Fibroblast of skin of right quadriceps (primary cell): ENCODE measurements at regions not wholly inside any gene's neighbourhood (a gene's known extent, or its start where the extent isn't known, plus 50 kb on each side); places are given as distances from the start of the nearest gene placed in this dataset.

ENCODE experiments used
- DNase-seq: peaks from one replicate; pipeline ENCODE4 v3.0.0-alpha.2; 2013

DNA sequence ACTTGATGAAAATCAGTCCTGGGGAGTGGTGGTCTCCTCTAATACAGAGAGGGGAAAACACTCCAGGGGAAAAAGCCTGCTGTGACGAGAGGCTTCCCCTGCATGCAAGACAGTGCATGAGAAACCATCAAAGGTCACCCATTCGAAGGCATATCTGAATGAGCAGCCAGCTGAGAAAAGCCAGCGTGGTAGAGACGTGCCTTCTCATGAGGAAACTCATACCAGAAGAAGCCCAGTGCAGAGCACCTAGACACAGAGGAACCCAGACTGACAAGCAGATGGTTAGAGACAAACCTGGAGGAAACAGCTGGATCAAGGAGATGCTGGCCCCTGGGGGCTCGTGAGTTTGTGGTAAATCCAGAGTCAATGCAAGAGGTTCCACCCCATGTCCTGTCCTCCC is 534.8 kb downstream of the BRD1 start:
- DNase-seq = no peak

DNA sequence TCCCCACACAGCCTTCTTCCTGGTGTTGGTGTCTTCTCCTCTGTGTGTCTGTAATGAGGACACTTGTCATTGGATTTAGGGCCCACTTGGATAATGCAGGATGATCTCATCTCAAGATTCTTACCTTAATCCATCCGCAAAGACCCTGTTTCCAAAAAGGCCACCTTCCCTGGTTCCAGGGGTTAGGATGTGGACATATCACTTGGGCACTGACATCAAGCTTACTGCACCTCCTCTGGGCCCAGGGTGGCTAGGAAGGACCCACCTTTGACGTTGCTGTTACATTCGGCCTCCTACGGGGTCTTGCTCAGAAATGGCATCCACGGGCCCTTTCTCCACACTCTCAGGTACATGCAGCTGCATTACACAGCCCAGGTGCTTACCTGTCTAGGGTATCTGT is 535.9 kb downstream of the BRD1 start:
- no peak for DNase-seq

DNA sequence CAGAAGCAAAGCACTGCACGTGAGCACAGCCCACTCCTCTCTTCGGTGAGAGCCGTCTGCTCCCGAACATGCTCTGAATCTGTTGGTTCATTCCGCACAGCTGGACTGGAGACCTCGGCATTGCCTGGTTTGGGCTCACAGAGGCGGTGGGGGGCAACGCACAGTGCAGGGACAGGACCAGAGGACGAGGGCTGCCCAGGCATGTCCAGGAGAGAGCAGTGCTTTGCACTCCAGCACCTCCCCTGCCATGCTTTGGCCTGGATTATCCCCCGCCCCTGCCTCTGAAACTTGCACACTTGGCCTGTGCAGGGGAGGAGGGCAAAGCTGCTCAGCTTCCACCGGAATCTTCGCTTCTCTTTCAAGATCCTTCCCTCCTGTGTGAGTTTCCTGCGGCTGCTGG is 536.5 kb downstream of the BRD1 start:
- DNase-seq = no peak

DNA sequence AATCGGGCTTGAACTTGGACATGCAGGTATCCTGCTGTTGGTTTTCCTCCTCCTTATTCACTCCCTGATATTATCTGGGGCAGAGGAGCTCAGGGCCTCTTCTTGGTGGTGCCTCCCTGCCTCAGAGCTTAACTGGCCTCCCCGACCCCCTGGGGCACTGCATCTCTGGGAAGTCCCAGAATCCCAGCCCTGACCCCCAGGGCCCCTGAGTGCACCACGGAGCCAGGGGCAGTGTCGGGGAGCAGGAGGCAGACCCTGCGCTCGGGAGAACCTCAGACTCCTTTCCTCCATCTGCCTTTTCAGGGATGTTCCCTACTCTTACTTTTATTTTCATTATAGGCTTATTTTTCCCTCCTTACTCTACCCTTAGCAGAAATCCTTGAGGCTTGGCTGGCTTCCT is 537.0 kb downstream of the BRD1 start:
- DNase-seq = no peak

DNA sequence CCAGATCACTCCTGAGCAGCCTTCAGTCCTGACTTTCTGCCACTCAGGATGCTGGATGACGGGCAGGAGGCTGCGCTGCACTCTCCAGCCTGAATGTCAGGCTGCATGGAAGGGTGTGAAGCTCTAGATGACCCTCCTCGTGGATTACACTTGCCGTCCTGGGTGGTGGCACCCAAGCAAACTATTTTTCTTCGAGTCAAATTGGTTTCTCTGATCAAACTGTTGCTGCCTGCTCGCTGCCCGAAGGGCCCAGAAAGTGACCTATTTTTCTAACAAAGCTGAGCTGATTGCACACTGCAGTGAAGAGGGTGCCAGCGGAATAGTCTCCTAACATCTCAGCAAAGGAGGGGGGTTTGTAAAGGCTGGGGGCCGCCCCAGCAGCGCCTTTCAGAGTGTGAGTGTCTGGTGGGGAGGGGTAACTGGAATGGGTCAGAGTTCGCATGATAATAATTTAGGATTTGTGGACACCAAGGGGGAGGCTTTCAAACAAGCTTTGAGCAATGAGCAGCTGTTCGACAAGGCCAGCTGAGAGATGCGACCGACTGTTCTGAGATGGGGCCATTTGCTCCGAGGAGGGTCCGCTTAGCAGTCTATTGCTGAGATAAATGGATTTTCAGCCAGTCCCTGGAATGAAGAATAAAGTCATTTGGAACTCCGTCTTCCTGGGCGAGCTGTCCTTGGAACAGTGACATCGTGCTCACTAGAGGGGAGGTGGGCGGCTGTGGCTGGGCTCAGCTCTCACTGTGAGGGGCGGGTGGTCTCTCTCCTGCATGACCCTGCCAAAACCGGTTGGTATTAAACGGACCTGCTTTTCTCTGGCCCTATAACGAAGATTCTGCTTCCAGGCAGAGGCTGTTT is 537.6 kb downstream of the BRD1 start:
- no peak for DNase-seq

DNA sequence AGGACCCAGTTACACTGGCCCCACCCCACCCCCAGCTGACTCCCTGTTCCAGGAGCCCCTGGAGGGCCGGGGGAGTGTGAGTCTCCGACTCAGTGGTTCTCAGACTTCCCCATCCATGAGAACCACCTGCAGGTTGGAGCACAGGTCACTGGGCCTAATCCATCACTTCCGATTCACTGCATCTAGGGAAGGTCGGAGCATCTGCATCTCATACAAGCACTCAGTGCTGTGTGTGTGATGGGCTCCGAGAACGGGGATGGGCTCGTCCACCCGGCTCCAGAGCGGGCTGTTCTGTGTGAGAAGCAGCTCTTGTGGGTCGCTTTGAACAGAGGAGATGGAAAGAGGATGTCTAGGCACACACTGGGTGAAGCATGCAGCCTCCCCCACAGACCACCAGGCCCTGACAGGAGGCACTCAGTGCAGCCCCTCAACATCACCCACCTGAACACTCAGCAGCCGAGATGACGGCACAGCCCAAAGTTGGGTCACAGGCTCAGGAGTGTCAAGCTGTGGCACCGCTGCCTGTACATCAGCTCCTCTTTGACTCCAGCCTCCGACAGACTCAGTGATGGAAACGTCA is 541.4 kb downstream of the BRD1 start:
- DNase-seq = no peak

DNA sequence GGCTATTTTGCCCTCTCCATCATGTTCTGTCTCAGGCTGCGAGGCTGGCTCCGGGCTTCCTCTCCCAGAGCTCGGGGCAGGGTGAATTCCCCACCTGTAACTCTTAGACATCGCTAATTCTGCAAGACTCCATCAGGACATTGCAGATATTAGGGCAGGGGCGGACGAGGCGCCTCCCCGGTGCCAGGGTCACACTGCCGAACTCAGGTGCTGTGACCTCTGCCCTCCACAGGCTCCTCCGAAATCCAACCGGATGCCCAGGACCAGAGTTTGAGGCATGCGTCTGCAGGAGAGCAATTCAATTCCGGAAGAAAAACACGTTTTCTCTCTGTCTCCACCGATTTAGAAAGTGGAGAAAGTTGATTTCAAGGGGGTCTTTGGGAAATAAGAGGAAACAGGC is 542.7 kb downstream of the BRD1 start:
- DNase-seq = no peak

DNA sequence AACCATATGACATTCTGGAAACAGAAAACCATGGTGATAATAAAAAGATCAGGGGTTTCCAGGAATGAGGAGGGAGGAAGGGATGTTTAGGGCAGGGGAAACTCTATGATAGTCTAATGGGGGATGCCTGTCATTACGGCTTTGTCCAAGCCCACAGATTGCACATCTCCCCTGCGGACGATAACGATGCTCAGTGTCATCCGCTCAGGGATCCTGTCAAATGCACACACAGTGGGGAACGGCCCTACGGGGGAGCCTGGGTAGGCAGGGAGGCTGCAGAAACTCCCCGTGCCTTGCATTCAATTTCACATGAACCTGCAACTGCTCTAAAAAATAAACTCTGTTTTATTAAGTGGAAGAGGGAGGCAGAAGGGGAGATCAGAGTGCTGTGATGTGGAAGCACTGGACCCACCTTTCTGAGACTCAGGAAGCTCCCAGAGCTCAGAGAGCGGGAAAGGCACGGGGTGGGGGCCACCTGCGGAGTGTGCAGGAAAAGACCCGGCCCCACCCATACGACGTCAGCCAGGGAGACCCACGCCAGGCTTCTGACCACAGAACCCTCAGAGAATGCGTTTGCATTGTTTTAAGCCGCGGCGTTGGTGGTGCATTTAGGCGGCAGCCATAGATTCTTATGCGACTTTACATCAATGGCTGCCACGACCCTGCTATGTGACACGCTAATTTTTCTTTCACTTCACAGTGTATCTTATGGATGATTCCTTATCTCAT is 543.5 kb downstream of the BRD1 start:
- no peak for DNase-seq

DNA sequence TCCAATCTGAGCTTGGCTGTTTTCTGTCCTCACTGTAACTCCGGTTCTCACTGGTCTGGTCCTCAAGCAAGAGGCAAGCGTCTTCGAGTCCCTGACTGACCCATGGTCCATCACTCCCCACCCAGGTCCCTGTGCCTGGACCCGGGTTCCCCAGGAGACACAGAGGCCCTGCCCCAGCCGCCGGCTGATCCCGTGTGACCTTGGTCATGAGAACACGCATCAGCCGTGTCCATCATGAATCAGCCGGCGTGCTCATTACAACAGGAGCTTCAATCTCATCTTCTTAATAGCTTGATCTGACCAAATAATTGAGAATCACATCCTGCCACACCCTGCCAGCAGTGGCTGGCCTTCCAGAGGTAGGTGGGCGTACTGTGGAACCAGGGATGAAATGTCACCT is 545.1 kb downstream of the BRD1 start:
- DNase-seq = no peak

DNA sequence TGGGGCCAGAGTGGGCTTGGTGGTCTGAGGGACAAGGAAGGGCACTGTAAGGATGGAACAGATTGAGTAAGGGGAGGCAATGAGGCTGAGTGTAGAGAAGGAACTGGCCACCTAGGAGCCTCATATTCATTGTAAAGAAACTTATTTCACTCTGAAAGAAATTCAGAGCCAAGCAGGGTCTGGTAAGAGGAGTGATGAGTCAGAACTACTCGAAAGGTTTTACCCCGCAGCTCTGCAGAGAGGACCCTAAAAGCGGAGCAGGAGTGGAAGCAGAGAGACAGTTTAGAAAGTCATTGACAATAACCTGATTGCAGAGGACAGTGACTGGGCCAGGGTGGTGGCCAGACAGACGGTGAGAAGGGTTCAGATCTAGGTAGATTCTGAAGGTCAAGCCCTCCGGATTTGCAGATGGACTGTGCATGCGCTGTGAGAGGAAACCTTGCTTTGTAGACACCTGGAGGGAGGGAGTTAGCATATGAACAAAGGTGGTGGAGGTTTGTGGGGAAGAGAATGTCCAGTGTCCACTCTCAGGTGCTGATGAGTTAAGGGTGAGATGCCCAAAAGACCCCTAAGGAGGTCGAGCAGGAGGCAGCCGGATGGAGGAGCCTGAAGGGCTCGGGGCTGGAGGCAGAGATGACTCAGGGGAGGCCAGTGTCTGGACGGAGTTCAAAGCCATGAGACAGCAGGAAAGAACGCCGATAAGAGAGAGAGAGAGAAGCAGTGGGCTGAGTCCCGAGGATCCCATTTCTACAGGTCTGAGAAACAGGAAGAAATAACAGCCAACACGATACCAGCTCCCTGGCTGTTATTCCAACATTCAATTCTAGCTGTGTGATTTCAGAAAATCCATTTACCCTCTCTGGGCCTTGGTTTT is 546.0 kb downstream of the BRD1 start:
- DNase-seq = no peak

DNA sequence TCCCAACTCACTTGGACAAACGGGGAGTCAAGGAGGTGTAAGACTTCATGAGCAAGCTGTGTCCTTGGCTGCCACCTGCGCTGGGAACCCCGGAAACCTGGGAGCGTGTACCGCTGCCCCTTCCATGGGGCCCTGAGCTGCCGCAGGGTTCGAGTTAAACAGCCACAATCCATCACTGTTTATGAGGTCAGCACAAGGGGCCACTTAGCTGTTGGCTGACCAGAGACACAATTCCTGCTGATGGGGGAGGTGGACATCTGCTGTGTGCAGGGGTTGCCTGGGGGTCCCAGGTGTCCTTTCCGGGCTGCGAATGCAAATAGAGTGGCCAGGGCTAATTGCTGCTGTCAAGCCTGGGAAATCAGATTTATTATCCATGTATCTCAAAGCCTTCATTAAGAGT is 549.3 kb downstream of the BRD1 start:
- no peak for DNase-seq

DNA sequence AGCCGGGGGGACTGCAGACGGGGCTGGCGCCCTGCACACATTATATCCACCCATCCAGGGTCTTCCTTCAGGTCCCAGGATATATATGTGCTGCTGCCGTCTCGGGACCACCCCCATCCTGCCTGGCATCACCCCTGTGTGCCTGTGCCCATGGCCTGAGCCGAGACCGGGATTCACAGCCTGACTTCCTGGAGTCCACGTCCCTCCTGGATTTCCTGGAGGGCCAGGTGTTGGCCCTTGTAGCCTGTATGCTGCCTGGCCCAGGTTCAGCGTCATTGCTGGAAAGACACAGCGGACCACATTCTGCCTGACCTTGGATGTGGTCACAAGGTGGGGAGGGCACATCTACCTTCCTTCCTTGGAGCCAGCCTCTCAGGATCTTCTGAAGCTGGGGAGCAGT is 551.1 kb downstream of the BRD1 start:
- no peak for DNase-seq

DNA sequence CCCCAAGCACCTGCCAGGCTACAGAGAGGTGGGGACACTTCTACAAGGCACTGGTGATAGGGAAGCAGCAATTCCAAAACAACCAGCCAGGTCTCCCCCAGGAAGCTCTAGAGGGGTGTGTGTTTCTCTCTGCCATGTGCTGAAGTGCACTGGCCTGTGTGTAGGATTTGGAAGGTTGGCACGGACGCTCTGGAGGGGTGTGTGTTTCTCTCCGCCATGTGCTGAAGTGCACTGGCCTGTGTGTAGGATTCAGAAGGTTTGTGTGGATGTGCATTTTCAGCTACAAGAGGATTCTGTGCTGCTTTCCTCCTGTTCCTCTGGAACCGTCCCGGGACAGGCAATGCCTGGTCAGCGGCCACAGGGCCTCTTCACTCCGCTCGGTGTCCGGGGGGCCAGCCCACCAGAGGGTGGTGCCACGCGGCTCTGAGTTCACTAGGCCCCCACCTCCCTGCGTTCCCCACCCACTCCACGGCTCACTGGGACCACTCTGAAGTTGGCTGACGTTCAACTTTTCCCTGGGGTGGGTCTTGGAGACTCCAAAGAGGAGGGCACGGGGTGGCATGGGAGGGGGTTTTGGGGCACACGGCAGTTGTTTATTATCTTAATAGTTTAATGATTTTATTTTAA is 552.8 kb downstream of the BRD1 start:
- DNase-seq = no peak

DNA sequence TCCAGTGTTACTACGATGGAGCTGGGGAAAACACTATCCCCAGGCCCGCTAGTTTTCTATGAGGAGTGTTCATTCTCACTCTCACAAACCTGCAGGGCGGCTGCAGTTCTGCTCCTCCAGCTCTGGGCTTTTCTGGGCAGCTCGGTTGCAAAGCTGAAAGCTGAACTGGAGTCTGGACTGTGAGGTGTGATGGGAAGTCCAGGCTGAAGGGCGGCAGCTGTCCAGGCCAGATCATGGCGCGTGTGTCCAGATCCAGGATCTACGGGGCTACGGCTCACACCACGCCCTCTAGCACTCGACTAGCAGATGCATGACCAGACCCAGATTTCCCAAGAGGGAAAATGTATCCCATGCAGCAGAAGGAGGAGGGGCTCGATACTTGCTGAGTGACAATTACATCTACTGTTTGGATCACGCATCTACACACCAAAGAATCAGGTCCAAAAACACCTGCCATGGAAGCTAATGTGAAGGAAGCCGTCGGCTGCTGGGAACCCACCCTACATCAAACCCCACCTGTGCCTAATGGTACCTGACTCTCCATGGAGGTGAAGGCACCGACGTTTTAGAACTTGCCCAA is 555.0 kb downstream of the BRD1 start:
- no peak for DNase-seq

DNA sequence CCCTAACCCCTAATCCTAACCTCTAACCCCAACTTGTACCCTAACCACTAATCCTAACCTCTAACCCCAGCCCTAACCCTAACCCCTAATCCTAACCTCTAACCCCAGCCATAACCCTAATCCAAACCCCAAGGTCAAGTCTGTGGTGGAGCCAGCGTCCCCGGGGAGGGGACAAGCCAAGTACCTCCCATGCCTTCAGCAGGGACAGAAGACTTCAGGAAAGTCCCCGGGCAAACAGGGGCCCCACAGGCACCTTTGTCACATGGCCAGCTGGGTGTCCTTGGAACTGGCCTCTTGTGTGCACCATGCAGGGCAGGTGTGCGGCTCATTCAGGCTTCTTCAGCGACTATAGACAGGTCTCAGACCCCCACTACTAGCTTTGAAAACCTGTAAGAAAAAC is 555.8 kb downstream of the BRD1 start:
- no peak for DNase-seq

DNA sequence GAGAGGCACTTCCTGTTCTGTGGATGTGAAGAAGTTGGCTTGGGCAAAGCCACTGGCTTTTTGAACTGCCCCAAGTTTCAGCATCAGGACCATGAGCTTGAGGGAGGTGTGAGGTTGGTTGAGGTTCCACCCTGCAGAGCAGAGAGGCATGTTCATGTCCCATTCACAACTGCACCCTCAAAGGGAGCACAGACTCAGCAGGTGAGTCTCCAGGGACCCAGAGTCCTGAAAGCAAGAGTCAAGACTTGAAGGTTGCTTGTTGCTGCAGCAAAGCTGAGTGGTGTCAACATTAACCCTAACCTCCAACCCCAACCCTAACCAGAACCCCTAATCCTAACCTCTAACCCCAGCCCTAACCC is 556.3 kb downstream of the BRD1 start:
- DNase-seq = no peak

DNA sequence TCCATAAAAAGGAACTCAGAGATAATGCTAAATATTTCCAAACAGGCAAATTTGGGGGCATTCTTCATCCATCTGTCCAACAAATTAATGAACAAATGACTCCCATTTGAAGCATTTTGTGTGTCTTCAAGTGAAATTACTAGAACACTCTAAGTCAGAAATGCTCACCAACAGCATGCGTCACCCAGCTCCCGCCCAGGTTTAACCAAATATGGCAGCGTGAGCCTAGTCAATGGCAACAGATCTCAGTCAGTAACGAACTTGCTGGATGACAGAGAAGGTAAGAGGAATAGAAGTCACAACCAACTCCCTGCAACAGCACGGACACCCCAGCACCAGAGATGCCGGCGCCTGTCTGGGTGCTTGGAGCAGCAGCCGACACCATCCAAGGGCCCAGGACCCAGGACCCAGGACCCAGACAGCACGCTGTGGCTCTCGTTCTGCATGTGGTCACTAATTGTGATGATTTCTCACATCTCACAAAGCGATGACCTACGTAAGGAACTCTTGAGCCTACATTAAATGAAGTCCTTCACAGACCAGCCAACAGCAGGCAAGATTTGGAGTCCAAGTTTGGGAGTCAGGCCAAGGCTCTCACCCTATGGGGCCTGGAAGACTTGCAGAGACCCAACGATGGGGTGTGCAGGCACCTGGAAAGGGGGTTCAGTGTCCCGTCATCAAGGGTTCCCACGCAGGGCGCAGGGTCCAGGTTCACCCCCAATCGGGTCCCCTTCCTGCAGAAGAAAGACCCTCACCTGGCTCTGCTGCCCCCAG is 556.9 kb downstream of the BRD1 start:
- DNase-seq = no peak

DNA sequence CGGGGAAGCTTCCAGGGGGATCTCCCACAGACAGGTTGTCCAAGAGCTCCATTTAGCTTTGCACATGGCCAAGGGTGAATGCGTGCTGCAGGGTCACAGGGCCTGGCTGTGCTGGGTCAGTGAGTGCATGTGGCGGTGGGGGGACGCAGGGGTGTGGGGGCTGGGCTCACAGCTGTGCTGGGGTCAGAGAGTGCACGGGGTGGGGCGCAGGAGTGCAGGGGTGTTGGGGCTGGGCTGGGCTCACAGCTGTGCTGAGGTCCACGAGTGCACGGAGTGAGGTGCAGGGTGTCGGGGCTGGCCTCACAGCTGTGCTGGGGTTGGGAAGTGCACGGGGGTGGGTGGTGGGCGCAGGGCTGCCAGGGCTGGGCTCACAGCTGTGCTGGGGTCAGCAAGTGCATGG is 557.7 kb downstream of the BRD1 start:
- no peak for DNase-seq

DNA sequence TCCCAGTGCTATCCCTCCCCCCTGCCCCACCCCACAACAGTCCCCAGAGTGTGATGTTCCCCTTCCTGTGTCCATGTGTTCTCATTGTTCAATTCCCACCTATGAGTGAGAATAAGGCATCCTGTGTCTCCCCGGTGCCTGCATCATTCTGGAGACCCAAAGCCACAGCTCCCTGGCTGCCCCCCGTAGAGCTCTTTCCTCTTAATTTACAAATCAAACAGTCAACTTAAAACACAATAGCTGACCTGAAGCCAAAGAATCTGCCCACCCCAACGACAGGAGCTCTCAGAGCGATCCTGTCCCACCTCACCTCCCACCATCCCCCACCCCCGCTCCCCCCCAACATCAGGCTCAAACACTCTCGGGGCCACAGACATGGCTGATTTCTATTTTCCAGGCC is 558.3 kb downstream of the BRD1 start:
- DNase-seq = no peak

DNA sequence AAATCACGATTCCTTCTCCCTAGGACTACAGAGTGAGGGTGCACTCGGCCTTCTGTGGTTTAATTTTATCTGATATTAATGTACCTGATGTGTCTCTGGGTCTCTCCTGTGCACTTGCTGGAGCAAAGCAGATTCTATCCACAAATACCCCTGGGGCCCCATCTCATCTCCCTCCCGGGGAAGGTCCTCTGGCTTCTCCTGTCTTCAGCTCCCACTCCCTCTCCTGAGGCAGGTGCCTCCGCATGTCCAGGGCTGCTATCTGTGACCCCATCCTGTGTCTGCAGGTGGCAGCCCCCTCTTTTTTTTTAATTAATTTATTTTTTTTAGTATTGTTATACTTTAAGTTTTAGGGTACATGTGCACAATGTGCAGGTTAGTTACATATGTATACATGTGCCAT is 558.7 kb downstream of the BRD1 start:
- DNase-seq = no peak

DNA sequence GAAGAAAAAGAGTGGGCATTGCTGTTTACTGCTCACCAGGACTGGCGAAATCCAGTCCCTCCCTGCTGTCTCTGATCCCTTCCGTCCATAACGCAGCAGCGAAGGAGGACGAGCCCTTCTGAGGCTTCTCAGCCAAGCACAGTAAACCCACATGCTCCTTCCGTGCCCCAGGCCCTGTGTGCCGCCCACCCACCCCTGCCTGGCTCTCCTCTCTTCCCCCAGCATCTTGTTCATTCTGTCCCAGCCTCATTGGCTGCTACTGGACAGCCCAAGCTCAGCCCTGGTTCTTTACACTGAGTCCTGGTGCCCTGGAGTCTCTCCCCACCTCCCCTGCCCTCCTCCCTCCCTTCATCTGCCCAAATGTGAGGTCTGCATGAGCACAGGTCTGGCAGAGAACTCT is 559.7 kb downstream of the BRD1 start:
- no peak for DNase-seq
